ENCODE measurements at regions not wholly inside any gene's neighbourhood (a gene's known extent, or its start where the extent isn't known, plus 50 kb on each side); places are given as distances from the start of the nearest gene placed in this dataset.

GRCh38 chr18:55738483-55739114, 150.6 kb upstream of the TCF4 start:
- Histone ChIP-seq H3K9me3 (ENCODE audit: control insufficient read depth, insufficient read depth, low read length) (no peaks in the 10 kb centered on the region), H2BK20ac (ENCODE audit: low read depth, low read length) (no peak overlapping the region), H3K9me1 (ENCODE audit: insufficient read depth, low read length) (peaks cover 3% of the 10 kb centered on the region; the same call in 1 of the 2 replicates), H3K4me2 (ENCODE audit: low read depth, low read length) (no peak overlapping the region), H3K27me3 (ENCODE audit: control insufficient read depth, insufficient read depth, low read length) (no peaks in the 10 kb centered on the region), H3K23ac (ENCODE audit: low read depth, low read length) (no peak overlapping the region), H2BK5ac (ENCODE audit: low read depth, low read length, poor library complexity, severe bottlenecking) (no peak overlapping the region), H4K5ac (ENCODE audit: low read depth, low read length) (no peak overlapping the region), H2AK9ac (replicated peaks; ENCODE audit: low read depth, low read length, poor library complexity) (no peak overlapping the region), H3K56ac (ENCODE audit: extremely low read depth, insufficient read depth, low read length) (no peak overlapping the region), H4K8ac (ENCODE audit: low read depth in 2 of 2, low read length in 2 of 2) (no peak overlapping the region), H3K4me1 (ENCODE audit: control insufficient read depth, insufficient read depth, low read length) (peaks cover 4% of the 10 kb centered on the region), H4K91ac (ENCODE audit: insufficient read depth, low read depth, low read length) (no peak overlapping the region), H3K4me3 (ENCODE audit: insufficient read depth, low read depth, low read length) (no peak overlapping the region), H2BK15ac (ENCODE audit: low read depth, low read length) (no peak overlapping the region), H3K18ac (ENCODE audit: low read depth, low read length) (no peak overlapping the region), H3K27ac (ENCODE audit: insufficient read depth, low read length) (no peak overlapping the region), H3K4ac (ENCODE audit: low read depth, low read length) (no peak overlapping the region), H3K14ac (replicated peaks; ENCODE audit: low read depth, low read length) (no peak overlapping the region), H3K79me1 (ENCODE audit: low read depth in 1 of 2, low read length in 2 of 2) (no peaks in the 10 kb centered on the region), H2AFZ (replicated peaks; ENCODE audit: low read length, poor library complexity) (no peak overlapping the region), H3K36me3 (ENCODE audit: control insufficient read depth, insufficient read depth, low read length) (no peaks in the 10 kb centered on the region), H2AK5ac (ENCODE audit: low read depth, low read length) (no peak overlapping the region), H2BK120ac (ENCODE audit: low read depth, low read length) (no peak overlapping the region), H3K9ac (ENCODE audit: low read depth, low read length) (no peak overlapping the region), H4K20me1 (ENCODE audit: insufficient read depth, low read length) (no peaks in the 10 kb centered on the region)
- WGBS, 2 experiments (ENCODE audit: extremely low coverage in 2 of 2, insufficient read length in 1 of 2), result 85% methylated on average over 2 of the region's 3 CpGs; no CpG with 5 or more reads in 1 of the 2 experiments
- intact Hi-C loops (cut with micrococcal nuclease), result no loop called here
- ATAC-seq (ENCODE audit: low read depth), result no peak
- TF ChIP-seq CEBPB (IDR thresholded peaks at IDR 0.05; ENCODE audit: low read depth, low read length) (0 out of 2 replicates have a peak, but pooled peaks have one; percentile 14), RCOR1 (IDR thresholded peaks at IDR 0.05; ENCODE audit: insufficient replicate concordance, low read length) (no peak)
- no TSS peak for BruUV-seq (replicated peaks)
- no peak for DNase-seq
- in situ Hi-C loops (cut with MboI; ENCODE audit: low sequenced_read_pairs), result no loop called here
- dilution Hi-C loops (cut with HindIII; ENCODE audit: low sequenced_read_pairs, unreplicated experiment), result no loop called here
- CTCF ChIA-PET, result no interaction called here
- POLR2A ChIA-PET (ENCODE audit: unreplicated experiment), result no interaction called here

Measured in IMR-90 (cell line).